ENCODE measurements at regions not wholly inside any gene's neighbourhood (a gene's known extent, or its start where the extent isn't known, plus 50 kb on each side); places are given as distances from the start of the nearest gene placed in this dataset.

DNA sequence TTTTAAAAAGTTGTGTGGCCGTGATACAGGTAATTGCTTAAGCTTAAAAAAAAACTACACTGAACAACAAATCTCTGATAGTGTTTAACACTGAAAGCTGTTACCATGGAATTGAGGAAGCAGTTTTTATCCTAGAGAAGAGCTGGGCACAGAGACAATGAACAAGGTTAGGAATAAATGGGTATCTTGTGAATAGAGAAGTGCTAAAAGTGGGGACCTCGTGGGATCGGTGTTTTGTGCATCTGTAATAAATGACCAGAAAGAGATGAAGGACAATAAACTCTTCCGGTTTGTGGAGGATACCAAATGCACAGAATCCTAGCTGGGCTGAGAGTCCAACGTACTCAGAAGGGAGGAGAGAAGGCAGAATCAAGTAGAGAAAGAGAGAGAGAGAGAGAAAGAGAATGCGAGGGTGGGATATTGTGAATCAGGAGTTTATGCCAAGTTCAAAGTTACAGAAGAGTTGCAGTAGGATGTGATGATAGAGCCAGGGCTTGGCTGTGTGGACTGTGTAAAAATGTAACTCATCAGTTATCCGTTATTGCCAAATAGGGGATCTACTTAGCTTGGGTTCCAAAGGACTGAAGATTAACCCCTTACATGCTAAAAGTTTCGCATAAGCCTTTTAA is 148.9 kb downstream of the IL20RB start:
- TF ChIP-seq, protein P1, sequence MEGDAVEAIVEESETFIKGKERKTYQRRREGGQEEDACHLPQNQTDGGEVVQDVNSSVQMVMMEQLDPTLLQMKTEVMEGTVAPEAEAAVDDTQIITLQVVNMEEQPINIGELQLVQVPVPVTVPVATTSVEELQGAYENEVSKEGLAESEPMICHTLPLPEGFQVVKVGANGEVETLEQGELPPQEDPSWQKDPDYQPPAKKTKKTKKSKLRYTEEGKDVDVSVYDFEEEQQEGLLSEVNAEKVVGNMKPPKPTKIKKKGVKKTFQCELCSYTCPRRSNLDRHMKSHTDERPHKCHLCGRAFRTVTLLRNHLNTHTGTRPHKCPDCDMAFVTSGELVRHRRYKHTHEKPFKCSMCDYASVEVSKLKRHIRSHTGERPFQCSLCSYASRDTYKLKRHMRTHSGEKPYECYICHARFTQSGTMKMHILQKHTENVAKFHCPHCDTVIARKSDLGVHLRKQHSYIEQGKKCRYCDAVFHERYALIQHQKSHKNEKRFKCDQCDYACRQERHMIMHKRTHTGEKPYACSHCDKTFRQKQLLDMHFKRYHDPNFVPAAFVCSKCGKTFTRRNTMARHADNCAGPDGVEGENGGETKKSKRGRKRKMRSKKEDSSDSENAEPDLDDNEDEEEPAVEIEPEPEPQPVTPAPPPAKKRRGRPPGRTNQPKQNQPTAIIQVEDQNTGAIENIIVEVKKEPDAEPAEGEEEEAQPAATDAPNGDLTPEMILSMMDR (IDR thresholded peaks at IDR 0.05) = no peak
- TF ChIP-seq POLR2A (IDR thresholded peaks at IDR 0.05) = no peak
